ENCODE measurements at regions not wholly inside any gene's neighbourhood (a gene's known extent, or its start where the extent isn't known, plus 50 kb on each side); places are given as distances from the start of the nearest gene placed in this dataset.
"Not testable (repeated sequence)": the region's sequence is repeated elsewhere in the genome, so short reads cannot be mapped to it uniquely, and the experiment has no call there.

- no peak for DNase-seq
These were observed 422.6 kb upstream of the ONECUT1 start for GRCh38 chr15:53212785-53213184.

- no peak for DNase-seq
These were observed 420.5 kb upstream of the ONECUT1 start for GRCh38 chr15:53210653-53211052.

GRCh38 chr15:53209396-53210042 lies 419.4 kb upstream of the ONECUT1 start:
- DNase-seq = peak; percentile 5

GRCh38 chr15:53208751-53209150 lies 418.6 kb upstream of the ONECUT1 start:
- DNase-seq = no peak

GRCh38 chr15:53203454-53203853 lies 413.3 kb upstream of the ONECUT1 start:
- DNase-seq = no peak

GRCh38 chr15:53202876-53203275 lies 412.7 kb upstream of the ONECUT1 start:
- DNase-seq = no peak

GRCh38 chr15:53197426-53197839 lies 407.3 kb upstream of the ONECUT1 start:
- peak; percentile 49 for DNase-seq

GRCh38 chr15:53196788-53197187 lies 406.7 kb upstream of the ONECUT1 start:
- no peak for DNase-seq

- DNase-seq = no peak
These were observed 406.1 kb upstream of the ONECUT1 start for GRCh38 chr15:53196242-53196641.

- peak; percentile 6 for DNase-seq
These were observed 403.0 kb upstream of the ONECUT1 start for GRCh38 chr15:53193149-53193548.

GRCh38 chr15:53189860-53190259 lies 399.7 kb upstream of the ONECUT1 start:
- DNase-seq = no peak

- not testable (repeated sequence) for DNase-seq
These were observed 393.3 kb upstream of the ONECUT1 start for GRCh38 chr15:53183449-53183848.

GRCh38 chr15:53171571-53171970 lies 381.4 kb upstream of the ONECUT1 start:
- no peak for DNase-seq

- no peak for DNase-seq
These were observed 376.6 kb upstream of the ONECUT1 start for GRCh38 chr15:53166684-53167201.

GRCh38 chr15:53165988-53166683 lies 376.0 kb upstream of the ONECUT1 start:
- no peak for DNase-seq

GRCh38 chr15:53160092-53160704 lies 370.1 kb upstream of the ONECUT1 start:
- no peak for DNase-seq

GRCh38 chr15:53159458-53159857 lies 369.3 kb upstream of the ONECUT1 start:
- DNase-seq = no peak

- DNase-seq = no peak
These were observed 368.9 kb upstream of the ONECUT1 start for GRCh38 chr15:53158995-53159394.

GRCh38 chr15:53133255-53133850 lies 343.2 kb upstream of the ONECUT1 start:
- DNase-seq = no peak

GRCh38 chr15:53130943-53131342 lies 340.8 kb upstream of the ONECUT1 start:
- no peak for DNase-seq

- DNase-seq = no peak
These were observed 339.2 kb upstream of the ONECUT1 start for GRCh38 chr15:53129121-53129904.

- DNase-seq = no peak
These were observed 338.5 kb upstream of the ONECUT1 start for GRCh38 chr15:53128652-53129051.
